Neural cell (in vitro differentiated cells): ENCODE measurements at regions not wholly inside any gene's neighbourhood (a gene's known extent, or its start where the extent isn't known, plus 50 kb on each side); places are given as distances from the start of the nearest gene placed in this dataset.

Experiments used
- H2AFZ ChIP-seq: fragments of 200-600, 300-800 bp; sonication (generic), shearing (Covaris generic); 2 replicates; pipeline ENCODE4 v1.6.0; 2014; ENCODE audit warnings: low read depth, mild to moderate bottlenecking, antibody characterized with exemption, low read length, moderate library complexity
- H3F3A ChIP-seq: fragments of 200-600 bp; shearing (Covaris generic); 2 replicates; pipeline ENCODE4 v1.6.1; 2016; ENCODE audit warnings: mild to moderate bottlenecking, moderate library complexity, mixed read lengths, antibody characterized with exemption, low read length; ENCODE audit not compliant: insufficient read depth, poor library complexity, severe bottlenecking
- H3K27ac ChIP-seq: fragments of 200-600, 300-800 bp; sonication (generic), shearing (Covaris generic); 2 replicates; pipeline ENCODE4 v1.5.1; 2014; ENCODE audit warnings: mild to moderate bottlenecking, low read length, moderate library complexity
- H3K27me3 ChIP-seq: fragments of 300-800, 200-600 bp; sonication (generic), shearing (Covaris generic); 2 replicates; pipeline ENCODE4 v1.6.0; 2014; ENCODE audit warnings: mild to moderate bottlenecking, low read depth, low read length, moderate library complexity; ENCODE audit not compliant: insufficient read depth
- H3K36me3 ChIP-seq: fragments of 300-800, 200-600 bp; sonication (generic), shearing (Covaris generic); 2 replicates; pipeline ENCODE4 v1.5.1; 2014; ENCODE audit warnings: mild to moderate bottlenecking, antibody characterized with exemption, low read length, moderate library complexity; ENCODE audit not compliant: insufficient read depth
- H3K4me2 ChIP-seq: fragments of 300-800, 200-600 bp; sonication (generic), shearing (Covaris generic); 2 replicates; pipeline ENCODE4 v1.6.0; 2014; ENCODE audit warnings: mild to moderate bottlenecking, low read length
- H3K4me3 ChIP-seq: fragments of 300-800, 200-600 bp; sonication (generic), shearing (Covaris generic); 2 replicates; pipeline ENCODE4 v1.5.1; 2014; ENCODE audit warnings: mild to moderate bottlenecking, low read length, moderate library complexity
- H3K79me2 ChIP-seq: fragments of 200-600 bp; shearing (Covaris generic); replicated peaks from 2 replicates; pipeline ENCODE4 v1.6.0; 2014; ENCODE audit warnings: mild to moderate bottlenecking, low read length, moderate library complexity; ENCODE audit not compliant: insufficient read depth
- H3K9ac ChIP-seq: fragments of 300-800, 200-600 bp; sonication (generic), shearing (Covaris generic); 2 replicates; pipeline ENCODE4 v1.6.1; 2016; ENCODE audit warnings: mild to moderate bottlenecking, low read length, mixed read lengths
- H3K9me2 ChIP-seq: fragments of 200-600 bp; shearing (Covaris generic); 2 replicates; pipeline ENCODE4 v1.6.1; 2016; ENCODE audit warnings: mild to moderate bottlenecking, low read length, mixed read lengths; ENCODE audit not compliant: insufficient read depth
- H3K9me3 ChIP-seq: fragments of 200-600, 300-800 bp; sonication (generic), shearing (Covaris generic); 2 replicates; pipeline ENCODE4 v1.6.1; 2016; ENCODE audit warnings: mild to moderate bottlenecking, mixed run types, low read length, moderate library complexity, mixed read lengths
- H4K20me1 ChIP-seq: fragments of 200-600 bp; shearing (Covaris generic); 2 replicates; pipeline ENCODE4 v1.6.1; 2016; ENCODE audit warnings: mild to moderate bottlenecking, mixed run types; ENCODE audit not compliant: insufficient read depth
- CTCF ChIP-seq: fragments of 450-650 bp; IDR thresholded peaks from 2 replicates; pipeline ENCODE4 v1.5.1; 2014; ENCODE audit warnings: antibody characterized with exemption, mild to moderate bottlenecking, moderate library complexity; ENCODE audit not compliant: poor library complexity, severe bottlenecking
- EP300 ChIP-seq: fragments of 450-650 bp; conservative IDR thresholded peaks from 2 replicates; pipeline ENCODE4 v1.6.1; 2014; ENCODE audit warnings: antibody characterized with exemption, mild to moderate bottlenecking, moderate library complexity; ENCODE audit not compliant: poor library complexity, severe bottlenecking
- EZH2 ChIP-seq: fragments of 200-600, 300-800 bp; shearing (Covaris generic), sonication (generic); IDR thresholded peaks from 2 replicates; pipeline ENCODE4 v1.6.1; 2014; ENCODE audit warnings: antibody characterized with exemption, low read length, borderline replicate concordance, mild to moderate bottlenecking; ENCODE audit not compliant: insufficient read depth, poor library complexity, severe bottlenecking
- MXI1 ChIP-seq: fragments of 450-650 bp; conservative IDR thresholded peaks from 2 replicates; pipeline ENCODE4 v1.6.1; 2014; ENCODE audit warnings: antibody characterized with exemption, mild to moderate bottlenecking; ENCODE audit not compliant: poor library complexity, severe bottlenecking
- POLR2AphosphoS5 ChIP-seq: IDR thresholded peaks from 2 replicates; pipeline ENCODE4 v1.6.1; 2012
- RAD21 ChIP-seq: fragments of 450-650 bp; conservative IDR thresholded peaks from 2 replicates; pipeline ENCODE4 v1.6.1; 2014; ENCODE audit warnings: antibody characterized with exemption, mild to moderate bottlenecking, moderate library complexity
- REST ChIP-seq: IDR thresholded peaks from 2 replicates; pipeline ENCODE4 v1.6.1; 2012; ENCODE audit warnings: borderline replicate concordance
- SMC3 ChIP-seq: fragments of 450-650 bp; conservative IDR thresholded peaks from 2 replicates; pipeline ENCODE4 v1.6.1; 2014; ENCODE audit warnings: antibody characterized with exemption, mild to moderate bottlenecking, moderate library complexity; ENCODE audit not compliant: poor library complexity
- TAF1 ChIP-seq: IDR thresholded peaks from 2 replicates; pipeline ENCODE4 v1.6.1; 2012; ENCODE audit warnings: low read depth

- TF ChIP-seq EP300 (no peak), RAD21 (no peak), SMC3 (no peak), REST (no peak), CTCF (no peak), EZH2 (no peak), TAF1 (no peak), MXI1 (no peak), POLR2AphosphoS5 (no peak)
- no peaks in the 10 kb centered on the region for H3K9me2 ChIP-seq
- no peak overlapping the region for H2AFZ ChIP-seq
- H3K27me3 ChIP-seq = no peaks in the 10 kb centered on the region
- no peaks in the 10 kb centered on the region for H4K20me1 ChIP-seq
- H3K4me2 ChIP-seq = no peak overlapping the region
- H3K79me2 ChIP-seq = no peaks in the 10 kb centered on the region
- no peaks in the 10 kb centered on the region for H3K9me3 ChIP-seq
- H3K4me3 ChIP-seq = no peak overlapping the region
- H3F3A ChIP-seq = no peaks in the 10 kb centered on the region
- no peak overlapping the region for H3K27ac ChIP-seq
- no peak overlapping the region for H3K9ac ChIP-seq
- no peaks in the 10 kb centered on the region for H3K36me3 ChIP-seq
These were observed 428.9 kb upstream of the NETO1 start for GRCh38 chr18:73296686-73297085.

- H3K79me2 ChIP-seq = no peaks in the 10 kb centered on the region
- no peak overlapping the region for H3K9ac ChIP-seq
- no peak overlapping the region for H3K27ac ChIP-seq
- no peak overlapping the region for H2AFZ ChIP-seq
- no peaks in the 10 kb centered on the region for H3K9me2 ChIP-seq
- H3K9me3 ChIP-seq = no peaks in the 10 kb centered on the region
- no peaks in the 10 kb centered on the region for H3K27me3 ChIP-seq
- TF ChIP-seq CTCF (no peak), POLR2AphosphoS5 (no peak), MXI1 (no peak), EP300 (no peak), SMC3 (no peak), REST (no peak), RAD21 (no peak), EZH2 (no peak), TAF1 (no peak)
- peak overlapping the region; percentile 4 for H3K4me2 ChIP-seq
- no peak overlapping the region for H3K4me3 ChIP-seq
- no peaks in the 10 kb centered on the region for H4K20me1 ChIP-seq
- no peaks in the 10 kb centered on the region for H3F3A ChIP-seq
- H3K36me3 ChIP-seq = no peaks in the 10 kb centered on the region
These were observed 424.4 kb upstream of the NETO1 start for GRCh38 chr18:73292156-73292555.
